Gastrocnemius medialis (tissue), 4 donors: ENCODE measurements at regions not wholly inside any gene's neighbourhood (a gene's known extent, or its start where the extent isn't known, plus 50 kb on each side); places are given as distances from the start of the nearest gene placed in this dataset.

Source experiments
- ATAC-seq, 2 donors: fragments of 150-250 bp; one replicate each; pipeline ENCODE4 v1.9.1; 2016
- DNase-seq, 2 donors: peaks; one replicate each; pipeline ENCODE4 v3.0.0-alpha.2; 2019
- H3K27ac ChIP-seq, 4 donors: fragments of 200-600 bp; sonication (generic); 1 replicate in 1 of 4; 2 replicates in 3 of 4; pipeline ENCODE4 v1.5.1; 2016 to 2018; ENCODE audit warnings: mild to moderate bottlenecking in 2 of 4, moderate library complexity in 1 of 4
- H3K27me3 ChIP-seq, 3 donors: fragments of 200-600 bp; sonication (generic) in 2 of 3; 1 replicate in 1 of 3; 2 replicates in 2 of 3; pipeline versions ENCODE4 v1.5.1 to v1.6.0; 2016 to 2019; ENCODE audit warnings: mild to moderate bottlenecking in 1 of 3, moderate library complexity in 1 of 3
- H3K36me3 ChIP-seq, 2 donors: fragments of 200-600 bp; sonication (generic) in 1 of 2; one replicate each; pipeline ENCODE4 v1.5.1; 2017 to 2018
- H3K4me1 ChIP-seq, 2 donors: fragments of 200-600 bp; sonication (generic) in 1 of 2; one replicate each; pipeline ENCODE4 v1.5.1; 2016 to 2017; ENCODE audit warnings: mild to moderate bottlenecking in 2 of 2
- H3K4me3 ChIP-seq, 4 donors: fragments of 200-600 bp; sonication (generic) in 3 of 4; 1 replicate in 1 of 4; 2 replicates in 3 of 4; pipeline ENCODE4 v1.5.1; 2016 to 2019; ENCODE audit warnings: mild to moderate bottlenecking in 2 of 4
- H3K9me3 ChIP-seq, 3 donors: fragments of 200-600 bp; sonication (generic) in 2 of 3; 1 replicate in 1 of 3; 2 replicates in 2 of 3; pipeline ENCODE4 v1.5.1; 2016 to 2019
- CTCF ChIP-seq, 5 experiments: fragments of 450-650 bp in 3 of 5; fragments of 200-600 bp in 2 of 5; sonication (generic) in 2 of 5; IDR thresholded peaks in 4 of 5; conservative IDR thresholded peaks in 1 of 5; 1 replicate in 4 of 5; 2 replicates in 1 of 5; pipeline ENCODE4 v1.5.1; 2016 to 2019; ENCODE audit warnings: antibody characterized with exemption in 5 of 5, mild to moderate bottlenecking in 3 of 5, moderate library complexity in 3 of 5
- POLR2A ChIP-seq, 2 donors: fragments of 450-650 bp; IDR thresholded peaks; one replicate each; pipeline ENCODE4 v1.6.1; 2017; ENCODE audit warnings: antibody characterized with exemption in 2 of 2, mild to moderate bottlenecking in 2 of 2, moderate library complexity in 2 of 2
- in situ Hi-C, 4 donors: fragments of 200-750 bp; cut with MboI; loops; one replicate each; pipeline versions ENCODE4 v1.15.0 to v1.8.0; 2017; ENCODE audit warnings: low sequenced_read_pairs in 4 of 4
- intact Hi-C: fragments of 100-400 bp; cut with DNase I; formaldehyde crosslinking; loops from one replicate; pipeline ENCODE4 v1.15.1; 2023; ENCODE audit warnings: low total_unique reads

GRCh38 chr20:55515832-55516231 is 489.5 kb downstream of the CBLN4 start:
- DNase-seq, result no peak
- Histone ChIP-seq H3K27me3 (no peaks in the 10 kb centered on the region), H3K27ac (no peak overlapping the region), H3K36me3 (no peaks in the 10 kb centered on the region), H3K4me1 (no peaks in the 10 kb centered on the region), H3K4me3 (no peak overlapping the region), H3K9me3 (no peaks in the 10 kb centered on the region)
- intact Hi-C loops, result no loop called here
- no peak for ATAC-seq
- in situ Hi-C loops, result no loop called here
- TF ChIP-seq POLR2A (IDR thresholded peaks at IDR 0.05) (no peak), CTCF (IDR thresholded peaks at IDR 0.05 in 4 of 5, conservative IDR thresholded peaks at IDR 0.05 in 1 of 5) (no peak)

DNA sequence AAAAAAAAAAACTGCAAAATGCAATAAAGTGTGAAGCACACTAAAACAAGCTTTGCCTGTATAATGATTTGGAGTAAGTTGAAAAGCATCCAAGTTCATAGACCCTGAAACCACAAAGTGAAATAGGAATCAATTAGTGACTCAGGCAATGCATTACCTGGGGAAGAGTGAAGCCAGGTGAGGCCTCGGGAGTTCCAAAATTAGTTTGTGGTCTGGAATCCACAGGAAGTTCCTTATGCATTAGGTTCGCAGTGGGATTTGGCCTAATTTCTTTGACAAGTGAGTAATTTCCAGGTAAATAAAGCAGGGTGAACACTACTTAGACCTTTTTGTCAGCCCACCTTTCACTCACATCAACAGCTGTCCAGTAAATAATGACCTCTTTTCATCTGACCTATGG is 490.8 kb downstream of the CBLN4 start:
- Histone ChIP-seq H3K27ac (no peak overlapping the region), H3K9me3 (no peaks in the 10 kb centered on the region), H3K27me3 (no peaks in the 10 kb centered on the region), H3K4me1 (no peaks in the 10 kb centered on the region), H3K4me3 (no peak overlapping the region), H3K36me3 (no peaks in the 10 kb centered on the region)
- TF ChIP-seq POLR2A (IDR thresholded peaks at IDR 0.05) (no peak), CTCF (IDR thresholded peaks at IDR 0.05 in 4 of 5, conservative IDR thresholded peaks at IDR 0.05 in 1 of 5) (no peak)
- intact Hi-C loops (no loop called here), in situ Hi-C loops (no loop called here)
- DNase-seq, result no peak
- no peak for ATAC-seq

DNA sequence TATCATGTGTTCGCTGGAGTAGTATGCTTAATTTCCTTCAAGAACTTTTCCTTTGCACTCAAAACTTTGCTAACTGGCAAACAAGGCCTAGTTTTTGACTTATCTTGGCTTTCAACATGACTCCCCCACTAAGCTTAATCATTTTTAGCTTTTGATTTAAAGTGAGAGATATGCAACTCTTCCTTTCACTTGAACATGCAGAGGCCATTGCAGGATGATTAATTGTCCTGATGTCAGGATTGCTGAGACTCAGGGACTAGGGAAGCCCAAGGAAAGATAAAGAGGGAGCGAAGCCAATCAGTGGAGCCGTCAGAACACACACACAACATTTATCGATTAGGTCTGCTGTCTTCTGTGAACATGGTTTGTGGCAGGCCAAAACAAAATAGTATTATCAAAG is 491.4 kb downstream of the CBLN4 start:
- H3K4me1 ChIP-seq, result no peaks in the 10 kb centered on the region
- H3K4me3 ChIP-seq, result no peak overlapping the region
- H3K27ac ChIP-seq, result no peak overlapping the region
- H3K36me3 ChIP-seq, result no peaks in the 10 kb centered on the region
- no peak for ATAC-seq
- in situ Hi-C loops (no loop called here), intact Hi-C loops (no loop called here)
- no peaks in the 10 kb centered on the region for H3K27me3 ChIP-seq
- DNase-seq, result no peak
- no peak for TF ChIP-seq CTCF (IDR thresholded peaks at IDR 0.05 in 4 of 5, conservative IDR thresholded peaks at IDR 0.05 in 1 of 5)
- H3K9me3 ChIP-seq, result no peaks in the 10 kb centered on the region

DNA sequence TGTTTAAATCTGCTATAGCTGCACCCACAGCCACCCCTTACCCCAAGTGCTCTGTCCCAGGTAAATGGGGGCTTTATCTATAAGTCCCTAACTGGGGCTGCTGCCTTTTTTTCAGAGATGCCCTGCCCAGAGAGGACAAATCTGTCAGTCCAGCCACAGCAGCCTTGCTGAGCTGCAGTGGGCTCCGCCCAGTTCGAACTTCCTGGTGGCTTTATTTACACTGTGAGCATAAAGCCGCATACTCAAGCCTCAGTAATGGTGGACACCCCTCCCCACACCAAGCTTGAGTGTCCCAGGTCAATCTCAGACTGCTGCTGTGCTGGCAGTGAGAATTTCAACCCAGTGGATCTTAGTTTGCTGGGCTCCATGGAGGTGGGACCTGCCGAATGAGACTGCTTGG is 505.2 kb downstream of the CBLN4 start:
- H3K36me3 ChIP-seq, result no peaks in the 10 kb centered on the region
- H3K27me3 ChIP-seq, result no peaks in the 10 kb centered on the region
- ATAC-seq, result no peak
- DNase-seq, result no peak
- no peaks in the 10 kb centered on the region for H3K9me3 ChIP-seq
- no peaks in the 10 kb centered on the region for H3K4me1 ChIP-seq
- H3K27ac ChIP-seq, result no peak overlapping the region
- intact Hi-C loops (no loop called here), in situ Hi-C loops (no loop called here)
- no peak for TF ChIP-seq POLR2A (IDR thresholded peaks at IDR 0.05)
- no peak for TF ChIP-seq CTCF (IDR thresholded peaks at IDR 0.05 in 4 of 5, conservative IDR thresholded peaks at IDR 0.05 in 1 of 5)
- no peak overlapping the region for H3K4me3 ChIP-seq

GRCh38 chr20:55488593-55488992 is 516.7 kb downstream of the CBLN4 start:
- ATAC-seq, result no peak

More at GRCh38 chr20:55488593-55488992, 516.7 kb downstream of the CBLN4 start:
- DNase-seq, result no peak
- in situ Hi-C loops (no loop called here), intact Hi-C loops (no loop called here)
- no peaks in the 10 kb centered on the region for H3K4me1 ChIP-seq
- no peak overlapping the region for H3K4me3 ChIP-seq
- H3K27ac ChIP-seq, result no peak overlapping the region
- no peaks in the 10 kb centered on the region for H3K27me3 ChIP-seq
- TF ChIP-seq POLR2A (IDR thresholded peaks at IDR 0.05) (no peak), CTCF (IDR thresholded peaks at IDR 0.05 in 4 of 5, conservative IDR thresholded peaks at IDR 0.05 in 1 of 5) (no peak)
- H3K9me3 ChIP-seq, result no peaks in the 10 kb centered on the region
- H3K36me3 ChIP-seq, result no peaks in the 10 kb centered on the region
